HL-60 (cell line): ENCODE measurements at regions not wholly inside any gene's neighbourhood (a gene's known extent, or its start where the extent isn't known, plus 50 kb on each side); places are given as distances from the start of the nearest gene placed in this dataset.

Source experiments
- DNase-seq, 2 experiments: peaks; one replicate each; pipeline ENCODE4 v3.0.0-alpha.2; 2010 to 2020; ENCODE audit warnings: low read depth in 1 of 2, low spot score in 1 of 2
- H3K27ac ChIP-seq: fragments of 250-450 bp; sonication (Bioruptor Pico); replicated peaks from 2 replicates; pipeline ENCODE4 v1.5.1; 2020; ENCODE audit warnings: mild to moderate bottlenecking, moderate library complexity
- H3K27me3 ChIP-seq: fragments of 250-450 bp; sonication (Bioruptor Pico); 2 replicates; pipeline ENCODE4 v1.5.1; 2021; ENCODE audit warnings: mild to moderate bottlenecking, moderate library complexity; ENCODE audit not compliant: insufficient read depth, poor library complexity, severe bottlenecking
- H3K4me3 ChIP-seq: replicated peaks from 2 replicates; pipeline ENCODE4 v1.5.1; 2011; ENCODE audit warnings: mild to moderate bottlenecking, control low read depth, low read length; ENCODE audit not compliant: insufficient read depth
- GABPA ChIP-seq: IDR thresholded peaks from 2 replicates; pipeline ENCODE4 v1.6.1; 2012; ENCODE audit warnings: low read depth
- POLR2AphosphoS5 ChIP-seq: IDR thresholded peaks from 2 replicates; pipeline ENCODE4 v1.6.1; 2012; ENCODE audit warnings: low read depth
- SPI1 ChIP-seq: IDR thresholded peaks from 2 replicates; pipeline ENCODE4 v1.6.1; 2012; ENCODE audit warnings: low read depth, mild to moderate bottlenecking, borderline replicate concordance
- TF ChIP-seq, protein P1 (sequence below): IDR thresholded peaks from one replicate; pipeline ENCODE4 v1.5.1; 2011; ENCODE audit warnings: low read length, control low read depth, inconsistent platforms; ENCODE audit not compliant: insufficient read depth
- TF ChIP-seq, protein P2 (sequence below): IDR thresholded peaks from 2 replicates; pipeline ENCODE4 v1.6.1; 2012; ENCODE audit warnings: low read depth; ENCODE audit not compliant: insufficient replicate concordance

DNA sequence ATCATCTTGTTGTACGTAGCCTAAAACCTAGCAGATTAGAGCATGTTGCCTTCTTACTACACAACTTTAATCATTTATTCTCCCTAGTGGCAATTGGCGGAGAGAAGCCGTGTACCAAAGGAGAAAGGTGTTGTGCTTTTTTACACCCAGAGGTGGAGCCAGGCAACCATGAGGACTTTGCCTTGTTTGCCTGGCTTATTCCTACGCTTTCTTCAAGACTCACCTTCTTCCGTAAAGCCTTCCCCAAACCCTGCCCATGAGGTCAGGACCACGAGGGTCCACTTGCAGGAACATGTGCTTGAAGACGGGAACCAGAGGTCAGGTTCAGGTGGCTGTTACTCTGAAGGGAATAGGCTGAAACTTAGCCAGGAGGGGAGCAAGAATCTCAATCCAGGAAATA lies 290.5 kb downstream of the RAB28 start:
- Histone ChIP-seq H3K27ac (no peak overlapping the region), H3K27me3 (no peaks in the 10 kb centered on the region), H3K4me3 (no peak overlapping the region)
- no peak for TF ChIP-seq POLR2AphosphoS5
- no peak for TF ChIP-seq GABPA
- TF ChIP-seq, protein P1, sequence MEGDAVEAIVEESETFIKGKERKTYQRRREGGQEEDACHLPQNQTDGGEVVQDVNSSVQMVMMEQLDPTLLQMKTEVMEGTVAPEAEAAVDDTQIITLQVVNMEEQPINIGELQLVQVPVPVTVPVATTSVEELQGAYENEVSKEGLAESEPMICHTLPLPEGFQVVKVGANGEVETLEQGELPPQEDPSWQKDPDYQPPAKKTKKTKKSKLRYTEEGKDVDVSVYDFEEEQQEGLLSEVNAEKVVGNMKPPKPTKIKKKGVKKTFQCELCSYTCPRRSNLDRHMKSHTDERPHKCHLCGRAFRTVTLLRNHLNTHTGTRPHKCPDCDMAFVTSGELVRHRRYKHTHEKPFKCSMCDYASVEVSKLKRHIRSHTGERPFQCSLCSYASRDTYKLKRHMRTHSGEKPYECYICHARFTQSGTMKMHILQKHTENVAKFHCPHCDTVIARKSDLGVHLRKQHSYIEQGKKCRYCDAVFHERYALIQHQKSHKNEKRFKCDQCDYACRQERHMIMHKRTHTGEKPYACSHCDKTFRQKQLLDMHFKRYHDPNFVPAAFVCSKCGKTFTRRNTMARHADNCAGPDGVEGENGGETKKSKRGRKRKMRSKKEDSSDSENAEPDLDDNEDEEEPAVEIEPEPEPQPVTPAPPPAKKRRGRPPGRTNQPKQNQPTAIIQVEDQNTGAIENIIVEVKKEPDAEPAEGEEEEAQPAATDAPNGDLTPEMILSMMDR: no peak
- TF ChIP-seq, protein P2, sequence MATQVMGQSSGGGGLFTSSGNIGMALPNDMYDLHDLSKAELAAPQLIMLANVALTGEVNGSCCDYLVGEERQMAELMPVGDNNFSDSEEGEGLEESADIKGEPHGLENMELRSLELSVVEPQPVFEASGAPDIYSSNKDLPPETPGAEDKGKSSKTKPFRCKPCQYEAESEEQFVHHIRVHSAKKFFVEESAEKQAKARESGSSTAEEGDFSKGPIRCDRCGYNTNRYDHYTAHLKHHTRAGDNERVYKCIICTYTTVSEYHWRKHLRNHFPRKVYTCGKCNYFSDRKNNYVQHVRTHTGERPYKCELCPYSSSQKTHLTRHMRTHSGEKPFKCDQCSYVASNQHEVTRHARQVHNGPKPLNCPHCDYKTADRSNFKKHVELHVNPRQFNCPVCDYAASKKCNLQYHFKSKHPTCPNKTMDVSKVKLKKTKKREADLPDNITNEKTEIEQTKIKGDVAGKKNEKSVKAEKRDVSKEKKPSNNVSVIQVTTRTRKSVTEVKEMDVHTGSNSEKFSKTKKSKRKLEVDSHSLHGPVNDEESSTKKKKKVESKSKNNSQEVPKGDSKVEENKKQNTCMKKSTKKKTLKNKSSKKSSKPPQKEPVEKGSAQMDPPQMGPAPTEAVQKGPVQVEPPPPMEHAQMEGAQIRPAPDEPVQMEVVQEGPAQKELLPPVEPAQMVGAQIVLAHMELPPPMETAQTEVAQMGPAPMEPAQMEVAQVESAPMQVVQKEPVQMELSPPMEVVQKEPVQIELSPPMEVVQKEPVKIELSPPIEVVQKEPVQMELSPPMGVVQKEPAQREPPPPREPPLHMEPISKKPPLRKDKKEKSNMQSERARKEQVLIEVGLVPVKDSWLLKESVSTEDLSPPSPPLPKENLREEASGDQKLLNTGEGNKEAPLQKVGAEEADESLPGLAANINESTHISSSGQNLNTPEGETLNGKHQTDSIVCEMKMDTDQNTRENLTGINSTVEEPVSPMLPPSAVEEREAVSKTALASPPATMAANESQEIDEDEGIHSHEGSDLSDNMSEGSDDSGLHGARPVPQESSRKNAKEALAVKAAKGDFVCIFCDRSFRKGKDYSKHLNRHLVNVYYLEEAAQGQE: no peak
- TF ChIP-seq SPI1: no peak
- DNase-seq: no peak

DNA sequence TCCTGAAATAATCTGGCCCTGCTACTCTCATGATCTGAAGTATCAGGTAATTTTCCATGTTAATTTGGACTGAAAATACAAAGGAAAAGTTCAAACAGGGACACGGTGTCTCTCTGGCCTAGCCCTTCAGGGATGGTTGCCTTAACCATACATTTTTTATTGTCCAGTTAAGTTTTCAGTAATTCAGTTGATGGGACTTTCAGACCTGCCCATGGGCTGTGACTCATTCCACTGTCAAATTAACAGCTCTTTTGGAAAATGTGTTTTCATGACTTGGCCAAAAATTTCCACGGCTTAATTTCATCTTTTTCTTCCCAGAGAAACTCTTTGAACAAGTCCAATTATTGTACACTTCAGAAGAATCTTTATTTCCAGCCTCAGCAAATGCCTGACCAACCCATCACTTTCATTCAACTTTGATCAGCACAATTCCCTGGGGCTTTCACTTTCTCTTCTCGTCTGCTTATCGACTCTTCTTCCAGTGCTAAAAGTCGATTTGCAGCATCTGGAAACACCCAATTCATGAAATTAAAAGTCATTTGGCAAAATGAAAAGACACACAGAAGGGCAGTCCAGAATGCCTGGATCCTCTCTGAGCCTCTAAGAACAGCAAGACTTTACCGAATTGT lies 293.9 kb downstream of the RAB28 start:
- H3K27ac ChIP-seq: no peak overlapping the region
- no peaks in the 10 kb centered on the region for H3K27me3 ChIP-seq
- DNase-seq: no peak
- TF ChIP-seq GABPA: no peak
- no peak for TF ChIP-seq SPI1
- TF ChIP-seq, protein P1: no peak
- no peak for TF ChIP-seq POLR2AphosphoS5
- TF ChIP-seq, protein P2: no peak
- no peak overlapping the region for H3K4me3 ChIP-seq

DNA sequence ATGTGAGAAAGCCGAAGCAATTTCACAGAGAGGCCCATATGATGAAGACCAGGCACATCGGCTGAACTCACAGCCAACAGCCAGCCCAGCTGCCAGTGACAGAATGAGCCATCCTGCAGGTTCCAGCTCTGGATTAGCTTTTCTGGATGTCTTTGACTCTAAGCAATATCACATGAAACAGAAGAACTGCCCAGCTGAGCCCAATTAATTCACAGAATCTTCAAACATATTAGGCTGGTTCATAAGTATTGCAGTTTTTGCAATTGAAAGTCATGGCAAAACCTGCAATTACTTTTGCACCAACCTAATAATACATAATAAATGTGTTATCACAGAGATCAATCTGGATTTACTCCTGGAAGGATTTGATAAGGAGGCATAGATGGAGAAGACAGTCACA lies 299.9 kb downstream of the RAB28 start:
- no peak overlapping the region for H3K4me3 ChIP-seq
- TF ChIP-seq POLR2AphosphoS5 (no peak), GABPA (no peak), SPI1 (no peak)
- TF ChIP-seq, protein P2: no peak
- TF ChIP-seq, protein P1: no peak
- no peak for DNase-seq
- no peak overlapping the region for H3K27ac ChIP-seq
- peaks cover 2% of the 10 kb centered on the region for H3K27me3 ChIP-seq
